ENCODE measurements at regions not wholly inside any gene's neighbourhood (a gene's known extent, or its start where the extent isn't known, plus 50 kb on each side); places are given as distances from the start of the nearest gene placed in this dataset.

DNA sequence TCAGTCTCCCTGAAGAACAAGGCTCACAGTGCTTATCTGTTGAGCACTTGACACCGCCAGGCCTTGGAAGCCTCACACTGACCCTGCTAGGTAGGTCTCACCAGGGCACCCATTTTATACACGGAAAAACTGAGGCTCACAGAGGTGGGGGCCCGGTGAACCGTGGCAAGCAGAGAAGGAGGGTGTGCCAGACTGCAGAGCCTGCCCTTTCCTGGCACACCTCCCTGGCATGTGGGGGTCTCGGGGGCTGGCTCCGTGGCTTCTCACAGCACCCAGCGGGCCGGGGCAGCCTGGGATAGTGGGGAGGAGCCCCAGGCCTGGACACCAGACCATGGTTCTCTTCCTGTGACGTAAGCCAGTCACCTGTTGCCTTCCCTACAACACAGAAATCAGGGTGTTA lies 53.7 kb upstream of the IER5L start:
- Histone ChIP-seq H3K36me3 (no peaks in the 10 kb centered on the region), H3K9me3 (no peaks in the 10 kb centered on the region), H3K4me3 (no peak overlapping the region), H3K4me1 (no peaks in the 10 kb centered on the region), H3K27me3 (no peaks in the 10 kb centered on the region), H3K27ac (no peak overlapping the region)
- ATAC-seq (no peak), DNase-seq (no peak)
- intact Hi-C loops (cut with DNase I; ENCODE audit: low total_unique reads), result no loop called here
- in situ Hi-C loops (cut with MboI; ENCODE audit: low sequenced_read_pairs in 4 of 4), result no loop called here
- TF ChIP-seq, protein P1, sequence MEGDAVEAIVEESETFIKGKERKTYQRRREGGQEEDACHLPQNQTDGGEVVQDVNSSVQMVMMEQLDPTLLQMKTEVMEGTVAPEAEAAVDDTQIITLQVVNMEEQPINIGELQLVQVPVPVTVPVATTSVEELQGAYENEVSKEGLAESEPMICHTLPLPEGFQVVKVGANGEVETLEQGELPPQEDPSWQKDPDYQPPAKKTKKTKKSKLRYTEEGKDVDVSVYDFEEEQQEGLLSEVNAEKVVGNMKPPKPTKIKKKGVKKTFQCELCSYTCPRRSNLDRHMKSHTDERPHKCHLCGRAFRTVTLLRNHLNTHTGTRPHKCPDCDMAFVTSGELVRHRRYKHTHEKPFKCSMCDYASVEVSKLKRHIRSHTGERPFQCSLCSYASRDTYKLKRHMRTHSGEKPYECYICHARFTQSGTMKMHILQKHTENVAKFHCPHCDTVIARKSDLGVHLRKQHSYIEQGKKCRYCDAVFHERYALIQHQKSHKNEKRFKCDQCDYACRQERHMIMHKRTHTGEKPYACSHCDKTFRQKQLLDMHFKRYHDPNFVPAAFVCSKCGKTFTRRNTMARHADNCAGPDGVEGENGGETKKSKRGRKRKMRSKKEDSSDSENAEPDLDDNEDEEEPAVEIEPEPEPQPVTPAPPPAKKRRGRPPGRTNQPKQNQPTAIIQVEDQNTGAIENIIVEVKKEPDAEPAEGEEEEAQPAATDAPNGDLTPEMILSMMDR (IDR thresholded peaks at IDR 0.05 in 4 of 5, conservative IDR thresholded peaks at IDR 0.05 in 1 of 5), result no peak
- no peak for TF ChIP-seq POLR2A (IDR thresholded peaks at IDR 0.05)

DNA sequence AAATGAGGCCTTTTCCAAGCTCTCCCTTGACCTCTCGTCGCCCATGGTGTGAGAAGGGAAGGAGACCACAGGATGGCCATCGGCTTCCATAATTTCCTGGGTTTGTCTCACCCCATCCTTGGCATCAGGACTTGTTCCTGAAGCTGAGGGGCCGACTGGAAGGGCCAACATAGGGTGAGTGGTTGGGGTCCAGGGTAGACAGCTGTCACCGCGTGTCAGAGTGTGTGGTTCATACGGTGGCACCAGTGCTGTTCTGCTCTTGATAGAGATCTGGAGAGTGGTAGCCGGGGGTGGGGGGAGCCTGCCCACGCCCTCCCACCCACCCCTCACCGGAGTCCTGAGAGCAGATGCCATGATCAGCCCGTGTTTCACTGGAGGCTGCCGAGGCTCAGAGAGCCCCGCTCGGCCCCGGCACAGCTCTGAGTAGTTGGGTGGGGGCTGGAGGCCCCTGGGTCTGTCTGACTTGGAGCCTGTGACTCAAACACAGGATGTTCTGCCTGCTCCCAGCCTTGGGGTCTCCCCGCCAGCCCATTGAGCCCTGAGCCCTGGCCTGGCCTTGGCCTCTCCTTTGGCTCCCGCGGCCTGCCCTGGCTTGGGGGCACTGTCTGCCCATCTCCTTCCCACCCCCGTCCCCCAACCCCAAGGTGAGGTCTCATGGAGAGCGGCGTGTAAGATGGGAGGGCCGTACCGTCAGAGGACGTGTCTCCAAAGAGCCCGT lies 53.1 kb upstream of the IER5L start:
- Histone ChIP-seq H3K9me3 (no peaks in the 10 kb centered on the region), H3K4me1 (no peaks in the 10 kb centered on the region), H3K27ac (no peak overlapping the region), H3K36me3 (no peaks in the 10 kb centered on the region), H3K27me3 (no peaks in the 10 kb centered on the region), H3K4me3 (no peak overlapping the region)
- TF ChIP-seq, protein P1 (IDR thresholded peaks at IDR 0.05 in 4 of 5, conservative IDR thresholded peaks at IDR 0.05 in 1 of 5), result no peak
- TF ChIP-seq POLR2A (IDR thresholded peaks at IDR 0.05), result no peak
- no peak for ATAC-seq
- no peak for DNase-seq
- in situ Hi-C loops (cut with MboI; ENCODE audit: low sequenced_read_pairs in 4 of 4), result no loop called here
- intact Hi-C loops (cut with DNase I; ENCODE audit: low total_unique reads), result no loop called here

GRCh38 chr9:129230302-129230701 lies 52.2 kb upstream of the IER5L start:
- in situ Hi-C loops (cut with MboI; ENCODE audit: low sequenced_read_pairs in 4 of 4), result no loop called here
- TF ChIP-seq, protein P1 (IDR thresholded peaks at IDR 0.05 in 4 of 5, conservative IDR thresholded peaks at IDR 0.05 in 1 of 5), result no peak
- no peak for TF ChIP-seq POLR2A (IDR thresholded peaks at IDR 0.05)
- intact Hi-C loops (cut with DNase I; ENCODE audit: low total_unique reads), result no loop called here
- no peak overlapping the region for H3K4me3 ChIP-seq
- no peaks in the 10 kb centered on the region for H3K27me3 ChIP-seq
- H3K27ac ChIP-seq, result no peak overlapping the region
- no peak for ATAC-seq
- H3K36me3 ChIP-seq, result no peaks in the 10 kb centered on the region
- no peaks in the 10 kb centered on the region for H3K9me3 ChIP-seq
- H3K4me1 ChIP-seq, result no peaks in the 10 kb centered on the region
- no peak for DNase-seq
